H9 (cell line): ENCODE measurements at regions not wholly inside any gene's neighbourhood (a gene's known extent, or its start where the extent isn't known, plus 50 kb on each side); places are given as distances from the start of the nearest gene placed in this dataset.

Source experiments
- DNase-seq: peaks from one replicate; pipeline ENCODE4 v3.0.0-alpha.2; 2017
- H2AFZ ChIP-seq: one replicate; pipeline ENCODE4 v1.6.1; 2013; ENCODE audit warnings: mild to moderate bottlenecking, low read length, control low read depth, moderate library complexity
- H2AK5ac ChIP-seq: 2 replicates; pipeline ENCODE4 v1.6.1; 2013; ENCODE audit warnings: low read length, control low read depth, mixed read lengths; ENCODE audit not compliant: insufficient read length
- H2BK120ac ChIP-seq: one replicate; pipeline ENCODE4 v1.6.1; 2013; ENCODE audit warnings: low read depth, mild to moderate bottlenecking, low read length, control low read depth, inconsistent platforms; ENCODE audit not compliant: poor library complexity, severe bottlenecking
- H2BK12ac ChIP-seq: 2 replicates; pipeline ENCODE4 v1.6.1; 2013; ENCODE audit warnings: low read length, control low read depth, mixed read lengths, low read depth; ENCODE audit not compliant: insufficient read length
- H2BK15ac ChIP-seq: 2 replicates; pipeline ENCODE4 v1.6.1; 2013; ENCODE audit warnings: low read depth, low read length, control low read depth
- H2BK20ac ChIP-seq: one replicate; pipeline ENCODE4 v1.6.1; 2013; ENCODE audit warnings: low read depth, mild to moderate bottlenecking, low read length, control low read depth, inconsistent platforms; ENCODE audit not compliant: poor library complexity, severe bottlenecking
- H2BK5ac ChIP-seq: 2 replicates; pipeline ENCODE4 v1.6.1; 2013; ENCODE audit warnings: low read length, control low read depth, mixed read lengths; ENCODE audit not compliant: insufficient read length
- H3K14ac ChIP-seq: 2 replicates; pipeline ENCODE4 v1.6.1; 2013; ENCODE audit warnings: low read length, control low read depth; ENCODE audit not compliant: insufficient read depth
- H3K18ac ChIP-seq: 2 replicates; pipeline ENCODE4 v1.6.1; 2013; ENCODE audit warnings: low read depth, mild to moderate bottlenecking, mixed read lengths, low read length, control low read depth; ENCODE audit not compliant: insufficient read length
- H3K23ac ChIP-seq: 2 replicates; pipeline ENCODE4 v1.6.1; 2013; ENCODE audit warnings: low read length, control low read depth, mixed read lengths, low read depth; ENCODE audit not compliant: insufficient read length
- H3K23me2 ChIP-seq: 2 replicates; pipeline ENCODE4 v1.6.1; 2013; ENCODE audit warnings: low read depth, mild to moderate bottlenecking, mixed read lengths, low read length, control low read depth; ENCODE audit not compliant: insufficient read length, poor library complexity, severe bottlenecking
- H3K27ac ChIP-seq: 2 replicates; pipeline ENCODE4 v1.5.1; 2013; ENCODE audit warnings: low read length, control low read depth, mixed read lengths, low read depth; ENCODE audit not compliant: insufficient read length
- H3K27me3 ChIP-seq: 2 replicates; pipeline ENCODE4 v1.6.1; 2013; ENCODE audit warnings: low read length, control low read depth, inconsistent platforms; ENCODE audit not compliant: insufficient read depth
- H3K4ac ChIP-seq: 2 replicates; pipeline ENCODE4 v1.6.1; 2013; ENCODE audit warnings: low read depth, mild to moderate bottlenecking, control low read depth, inconsistent platforms, low read length, moderate library complexity
- H3K4me1 ChIP-seq: 2 replicates; pipeline ENCODE4 v1.6.1; 2013; ENCODE audit warnings: low read length, control low read depth, inconsistent platforms; ENCODE audit not compliant: insufficient read depth
- H3K4me2 ChIP-seq: 2 replicates; pipeline ENCODE4 v1.6.1; 2013; ENCODE audit warnings: low read length, control low read depth, mixed read lengths; ENCODE audit not compliant: insufficient read length, insufficient read depth
- H3K56ac ChIP-seq: 2 replicates; pipeline ENCODE4 v1.6.1; 2013; ENCODE audit warnings: low read depth, mild to moderate bottlenecking, mixed read lengths, low read length, control low read depth; ENCODE audit not compliant: insufficient read length
- H3K79me1 ChIP-seq: 2 replicates; pipeline ENCODE4 v1.6.1; 2013; ENCODE audit warnings: low read depth, mild to moderate bottlenecking, moderate library complexity, low read length, control low read depth, inconsistent platforms; ENCODE audit not compliant: insufficient read depth, poor library complexity, severe bottlenecking
- H3K79me2 ChIP-seq: 2 replicates; pipeline ENCODE4 v1.6.1; 2013; ENCODE audit warnings: low read length, control low read depth, inconsistent platforms; ENCODE audit not compliant: insufficient read depth
- H3K9ac ChIP-seq: 2 replicates; pipeline ENCODE4 v1.6.1; 2013; ENCODE audit warnings: low read length, control low read depth, mixed read lengths; ENCODE audit not compliant: insufficient read length; ENCODE audit errors: extremely low read depth
- H3K9me3 ChIP-seq: one replicate; pipeline ENCODE4 v1.6.1; 2013; ENCODE audit warnings: low read depth, low read length, inconsistent platforms; ENCODE audit not compliant: control insufficient read depth
- H3T11ph ChIP-seq: one replicate; pipeline ENCODE4 v1.6.1; 2013; ENCODE audit warnings: mild to moderate bottlenecking, low read length, control low read depth, inconsistent platforms
- H4K20me1 ChIP-seq: one replicate; pipeline ENCODE4 v1.6.1; 2013; ENCODE audit not compliant: control insufficient read depth, insufficient read length, insufficient read depth
- H4K5ac ChIP-seq: 2 replicates; pipeline ENCODE4 v1.6.1; 2013; ENCODE audit warnings: low read depth, mild to moderate bottlenecking, mixed read lengths, low read length, control low read depth; ENCODE audit not compliant: insufficient read length
- H4K8ac ChIP-seq: replicated peaks from 2 replicates; pipeline ENCODE4 v1.6.1; 2013; ENCODE audit warnings: low read length, control low read depth, mixed read lengths, low read depth; ENCODE audit not compliant: insufficient read length
- H4K91ac ChIP-seq: 2 replicates; pipeline ENCODE4 v1.6.1; 2013; ENCODE audit warnings: low read depth, mild to moderate bottlenecking, moderate library complexity, mixed read lengths, low read length, control low read depth; ENCODE audit not compliant: insufficient read length
- H3K27ac Mint-ChIP-seq, 3 experiments: 2 replicates in 2 of 3; 3 replicates in 1 of 3; pipeline ENCODE4 v1.8.0; 2020 to 2021; ENCODE audit warnings: mixed read lengths in 3 of 3, mild to moderate bottlenecking in 1 of 3, moderate library complexity in 1 of 3
- H3K27me3 Mint-ChIP-seq: 2 replicates; pipeline ENCODE4 v1.8.0; 2021; ENCODE audit warnings: low read depth, mild to moderate bottlenecking, moderate library complexity, mixed read lengths
- H3K36me3 Mint-ChIP-seq, 3 experiments: 2 replicates in 2 of 3; 3 replicates in 1 of 3; pipeline ENCODE4 v1.8.0; 2020 to 2021; ENCODE audit warnings: low read depth in 3 of 3, mixed read lengths in 3 of 3; ENCODE audit not compliant: insufficient read depth in 1 of 3
- H3K4me1 Mint-ChIP-seq, 2 experiments: 2 replicates each; pipeline ENCODE4 v1.8.0; 2020; ENCODE audit warnings: mixed read lengths in 2 of 2
- H3K4me3 Mint-ChIP-seq, 2 experiments: 2 replicates in 1 of 2; 3 replicates in 1 of 2; pipeline ENCODE4 v1.8.0; 2020 to 2021; ENCODE audit warnings: mild to moderate bottlenecking in 2 of 2, mixed read lengths in 2 of 2, moderate library complexity in 1 of 2
- H3K9me3 Mint-ChIP-seq, 2 experiments: 2 replicates in 1 of 2; 3 replicates in 1 of 2; pipeline ENCODE4 v1.8.0; 2020; ENCODE audit warnings: mild to moderate bottlenecking in 2 of 2, mixed read lengths in 2 of 2, moderate library complexity in 1 of 2
- WGBS: extraction: QIAGEN DNeasy Blood & Tissue Kit; methylation state at CpG from one replicate; pipeline ENCODE4 v1.1.7; 2013; ENCODE audit warnings: missing lambda C conversion rate, low lambda C conversion rate, mixed read lengths; ENCODE audit not compliant: insufficient read length; ENCODE audit errors: extremely low coverage; 5-methylcytosine and 5-hydroxymethylcytosine counted together
- TF ChIP-seq, protein P1 (sequence below): fragments of 200-600 bp; sonication (generic); conservative IDR thresholded peaks from 3 replicates; pipeline ENCODE4 v1.8.0; 2021; ENCODE audit warnings: antibody characterized with exemption, mild to moderate bottlenecking

GRCh38 chr14:98278800-98279199 lies 993.2 kb downstream of the BCL11B start:
- Histone ChIP-seq H3K4me2 (no peak overlapping the region), H4K91ac (no peak overlapping the region), H3K23ac (no peak overlapping the region), H2BK20ac (no peak overlapping the region), H2BK12ac (no peak overlapping the region), H4K20me1 (no peaks in the 10 kb centered on the region), H3K79me1 (no peaks in the 10 kb centered on the region), H3K4ac (no peak overlapping the region), H3K56ac (no peak overlapping the region), H3K79me2 (no peaks in the 10 kb centered on the region), H3K4me1 (no peaks in the 10 kb centered on the region), H2AFZ (no peak overlapping the region), H3K9ac (no peak overlapping the region), H3K18ac (no peak overlapping the region), H3T11ph (no peak overlapping the region), H4K5ac (no peak overlapping the region), H3K14ac (no peak overlapping the region), H2BK15ac (no peak overlapping the region), H4K8ac (no peak overlapping the region), H3K23me2 (no peaks in the 10 kb centered on the region), H3K9me3 (no peaks in the 10 kb centered on the region), H3K27ac (no peak overlapping the region), H2AK5ac (no peak overlapping the region), H3K27me3 (no peaks in the 10 kb centered on the region), H2BK120ac (no peak overlapping the region), H2BK5ac (no peak overlapping the region)
- H3K27me3 Mint-ChIP-seq, result peaks cover 6% of the 10 kb centered on the region
- peaks cover 0 to 2% of the 10 kb centered on the region in 2 experiments; a peak in 1 of 5 replicates for H3K9me3 Mint-ChIP-seq
- no peak overlapping the region for H3K4me3 Mint-ChIP-seq
- H3K27ac Mint-ChIP-seq, result no peak overlapping the region
- WGBS, result no CpG with 5 or more reads among the region's 3 CpGs
- TF ChIP-seq, protein P1, sequence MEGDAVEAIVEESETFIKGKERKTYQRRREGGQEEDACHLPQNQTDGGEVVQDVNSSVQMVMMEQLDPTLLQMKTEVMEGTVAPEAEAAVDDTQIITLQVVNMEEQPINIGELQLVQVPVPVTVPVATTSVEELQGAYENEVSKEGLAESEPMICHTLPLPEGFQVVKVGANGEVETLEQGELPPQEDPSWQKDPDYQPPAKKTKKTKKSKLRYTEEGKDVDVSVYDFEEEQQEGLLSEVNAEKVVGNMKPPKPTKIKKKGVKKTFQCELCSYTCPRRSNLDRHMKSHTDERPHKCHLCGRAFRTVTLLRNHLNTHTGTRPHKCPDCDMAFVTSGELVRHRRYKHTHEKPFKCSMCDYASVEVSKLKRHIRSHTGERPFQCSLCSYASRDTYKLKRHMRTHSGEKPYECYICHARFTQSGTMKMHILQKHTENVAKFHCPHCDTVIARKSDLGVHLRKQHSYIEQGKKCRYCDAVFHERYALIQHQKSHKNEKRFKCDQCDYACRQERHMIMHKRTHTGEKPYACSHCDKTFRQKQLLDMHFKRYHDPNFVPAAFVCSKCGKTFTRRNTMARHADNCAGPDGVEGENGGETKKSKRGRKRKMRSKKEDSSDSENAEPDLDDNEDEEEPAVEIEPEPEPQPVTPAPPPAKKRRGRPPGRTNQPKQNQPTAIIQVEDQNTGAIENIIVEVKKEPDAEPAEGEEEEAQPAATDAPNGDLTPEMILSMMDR, result no peak
- no peaks in the 10 kb centered on the region; a peak in 1 of 7 replicates for H3K36me3 Mint-ChIP-seq
- no peak for DNase-seq
- H3K4me1 Mint-ChIP-seq, result no peaks in the 10 kb centered on the region
